HTR-8/SVneo (cell line): ENCODE measurements at regions not wholly inside any gene's neighbourhood (a gene's known extent, or its start where the extent isn't known, plus 50 kb on each side); places are given as distances from the start of the nearest gene placed in this dataset.

Source experiments
- DNase-seq: peaks from one replicate; pipeline ENCODE4 v3.0.0; 2011; ENCODE audit warnings: low spot score, mixed read lengths; ENCODE audit not compliant: insufficient read length
- FAIRE-seq: peaks from 2 replicates; lab custom pipeline; 2011; peaks lifted over from hg19 to GRCh38; lab: Jason Lieb, UNC

DNA sequence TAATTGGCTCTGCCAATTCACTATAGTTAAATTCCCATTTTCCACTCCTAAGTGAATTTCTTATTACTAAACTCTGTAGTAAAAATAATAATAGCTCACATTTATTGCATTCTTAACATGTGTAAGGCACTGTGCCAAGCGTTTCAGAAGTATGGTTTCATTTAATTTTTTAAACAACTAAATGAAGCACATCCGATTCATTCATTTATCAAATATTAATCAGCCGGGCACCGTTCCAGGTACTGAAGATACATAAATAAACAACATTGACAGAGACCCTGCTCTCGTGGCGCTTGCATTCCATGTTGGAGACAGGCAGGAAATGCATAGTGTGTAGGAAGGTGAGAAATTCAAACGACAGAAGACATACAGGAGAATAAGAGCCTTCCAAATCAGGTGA is 423.2 kb upstream of the JARID2 start:
- FAIRE-seq, result no peak

DNA sequence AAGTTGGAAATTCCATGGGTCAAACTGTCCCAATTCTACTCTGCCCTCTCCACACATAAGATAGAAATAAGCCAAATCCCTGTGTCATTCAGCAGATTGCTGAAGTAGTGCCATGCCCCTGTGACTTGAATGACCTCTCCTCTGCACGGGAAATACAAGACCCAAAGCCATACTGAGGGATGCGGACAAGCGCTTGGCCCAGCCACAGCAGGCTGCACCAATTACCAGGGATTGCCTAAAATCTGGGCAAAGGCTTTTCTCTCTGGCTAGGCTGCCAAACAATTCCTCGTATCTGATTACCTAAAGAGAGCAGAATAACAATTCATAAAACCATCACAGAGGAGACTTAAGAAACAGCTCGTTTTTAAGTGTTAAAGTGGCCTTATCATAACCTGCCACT is 421.8 kb upstream of the JARID2 start:
- no peak for FAIRE-seq

More for the DNA sequence above, 423.2 kb upstream of the JARID2 start:
- no peak for DNase-seq

DNA sequence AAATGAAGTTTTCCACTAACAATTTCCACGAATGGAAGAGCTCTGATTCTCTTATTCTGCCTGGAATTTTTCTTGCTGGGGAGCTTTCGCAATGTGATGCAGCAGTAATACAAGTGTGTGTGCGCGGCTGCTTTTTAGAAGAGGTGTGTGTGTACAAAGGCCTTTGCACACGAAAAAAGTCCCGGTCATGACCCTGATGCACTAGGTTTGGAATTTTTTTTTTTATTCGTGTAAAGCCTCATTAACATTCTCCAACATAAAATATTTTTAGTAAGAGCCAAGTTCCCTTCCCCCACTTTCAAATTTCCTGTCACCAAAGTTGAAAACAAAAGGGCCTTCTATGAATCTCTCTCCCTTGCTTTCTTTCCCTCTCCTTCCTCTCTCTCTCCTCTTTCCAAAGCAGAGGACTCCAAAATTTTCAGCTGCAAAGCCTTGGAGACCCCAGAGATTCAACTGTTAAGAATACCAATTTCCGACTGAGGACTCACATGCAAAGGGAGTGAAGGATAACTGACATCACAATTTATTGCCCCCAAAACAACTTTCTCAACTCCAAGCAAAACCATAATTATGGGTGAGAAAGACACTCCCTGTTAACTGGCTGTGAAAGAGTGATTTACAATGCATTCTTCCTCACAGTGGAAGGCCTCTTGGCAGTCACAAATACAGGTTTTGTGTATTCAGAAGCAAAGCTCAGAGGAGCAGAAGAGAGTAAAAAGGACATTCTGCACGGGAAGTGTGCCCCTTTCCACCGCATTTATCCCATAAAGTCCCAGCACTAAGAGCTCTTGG is 421.2 kb upstream of the JARID2 start:
- FAIRE-seq, result no peak
- no peak for DNase-seq

More for the DNA sequence above, 421.8 kb upstream of the JARID2 start:
- no peak for DNase-seq

DNA sequence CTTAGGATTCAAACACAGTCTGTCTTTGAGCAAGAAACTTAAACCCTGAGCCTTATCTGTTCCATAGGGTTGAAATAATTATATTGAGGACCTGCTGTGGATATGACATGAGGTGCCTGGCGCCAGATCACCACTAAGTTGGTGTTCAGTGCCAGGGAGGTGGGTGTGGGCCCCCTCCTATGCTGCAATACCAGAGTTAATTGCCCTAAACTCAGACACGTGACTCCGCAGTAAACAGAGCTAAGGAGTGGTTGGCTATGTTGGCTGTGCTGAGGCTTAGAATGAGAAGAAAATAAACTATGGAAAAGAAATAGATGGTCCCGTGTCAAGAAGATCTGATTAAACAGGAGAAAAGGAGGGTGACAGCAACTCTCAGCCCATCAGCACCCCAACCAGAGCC is 419.4 kb upstream of the JARID2 start:
- no peak for FAIRE-seq
- DNase-seq, result no peak

DNA sequence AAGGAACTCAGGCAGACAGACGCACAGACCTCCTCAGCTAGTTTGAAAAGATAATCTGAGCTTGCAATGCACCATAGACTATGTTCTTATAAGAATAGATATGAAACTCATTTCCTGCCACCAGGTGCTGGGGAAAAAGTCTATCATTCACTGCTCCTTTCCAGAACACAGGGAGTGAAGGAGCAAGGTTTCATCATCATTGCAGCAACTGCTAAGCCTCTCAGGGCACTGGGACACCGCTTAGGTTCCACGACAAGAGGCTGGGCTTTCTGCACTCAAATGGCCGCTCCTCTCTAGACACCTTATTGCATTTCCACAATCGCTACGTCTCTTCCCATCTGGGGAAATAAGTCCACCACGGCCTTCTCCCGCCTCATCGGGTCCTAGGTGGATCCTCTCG is 418.5 kb upstream of the JARID2 start:
- FAIRE-seq, result no peak

DNA sequence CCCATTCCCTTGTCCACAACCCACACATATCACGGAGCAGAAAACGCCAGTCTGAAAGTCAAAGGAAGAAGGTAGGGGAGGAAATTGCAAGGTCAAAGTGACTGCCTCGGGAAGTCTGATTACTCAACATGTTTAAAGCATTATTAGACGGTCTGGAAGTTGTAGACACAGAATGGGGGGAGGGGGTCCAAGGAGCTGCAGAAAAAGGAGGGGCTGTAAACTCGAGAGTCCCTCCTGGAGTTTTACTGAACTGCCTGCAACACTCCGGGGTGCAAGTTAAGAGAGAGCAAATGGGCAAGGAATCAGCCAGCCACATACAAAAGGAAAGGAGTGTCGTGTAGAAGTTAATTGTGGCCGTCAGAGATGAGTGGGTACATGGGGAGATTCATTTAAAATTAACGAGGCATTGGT is 417.7 kb upstream of the JARID2 start:
- DNase-seq (no peak), FAIRE-seq (no peak)

More for the DNA sequence above, 418.5 kb upstream of the JARID2 start:
- DNase-seq, result no peak

DNA sequence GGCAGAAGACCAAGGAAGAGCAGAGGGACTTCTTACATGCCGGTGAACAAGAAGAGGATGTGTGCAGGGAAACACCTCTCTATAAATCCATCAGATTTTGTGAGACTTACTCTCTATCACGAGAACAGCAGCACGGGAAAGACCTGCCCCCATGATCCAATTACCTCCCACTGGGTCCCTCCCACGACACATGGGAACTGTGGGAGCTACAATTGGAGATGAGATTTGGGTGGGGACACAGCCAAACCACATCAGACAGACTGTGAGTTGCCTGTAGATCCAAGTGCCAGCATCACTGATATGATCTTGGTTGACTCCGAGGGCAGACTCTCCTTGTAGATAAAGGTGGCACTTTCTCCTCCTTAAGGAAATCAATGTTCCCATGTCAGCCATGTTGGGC is 414.8 kb upstream of the JARID2 start:
- DNase-seq, result no peak
- no peak for FAIRE-seq

DNA sequence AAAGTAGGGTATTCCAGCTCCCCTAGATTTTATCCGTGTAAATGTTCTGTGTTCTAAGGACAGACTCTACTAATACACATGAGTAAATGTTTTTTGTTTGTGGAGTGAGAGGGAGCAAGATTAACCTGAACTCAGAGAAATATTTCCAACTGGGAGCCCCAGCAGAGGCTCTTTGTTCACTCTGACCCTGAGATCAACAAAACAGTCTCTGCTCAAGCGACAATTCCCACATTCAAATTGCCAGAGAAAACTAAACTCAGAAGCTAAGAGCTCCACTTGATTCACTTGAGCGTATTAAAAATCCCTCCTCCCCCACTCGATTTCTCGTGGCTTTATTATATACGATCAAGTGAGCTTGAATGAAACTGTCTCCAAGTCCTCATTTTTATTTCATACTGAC is 413.9 kb upstream of the JARID2 start:
- no peak for FAIRE-seq
- no peak for DNase-seq

DNA sequence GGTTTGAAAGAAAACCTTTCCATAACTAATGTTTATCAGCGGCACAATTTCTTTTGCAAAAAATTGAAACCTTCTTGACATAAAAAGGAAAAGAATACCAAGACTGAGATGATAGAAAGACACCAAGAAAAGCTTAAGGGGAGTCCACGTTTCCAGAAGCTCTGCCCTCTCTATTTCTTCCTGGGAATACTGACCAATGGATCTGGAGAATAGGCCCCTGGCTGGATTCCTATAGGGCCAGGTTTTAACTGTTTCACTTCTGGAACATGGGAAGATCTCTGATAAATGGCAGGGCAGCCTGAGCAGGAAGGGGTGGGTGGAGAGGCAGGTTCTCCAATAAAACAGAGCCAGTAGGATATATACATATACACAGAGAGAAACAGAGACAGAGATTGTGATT is 413.4 kb upstream of the JARID2 start:
- no peak for FAIRE-seq
- DNase-seq, result no peak

DNA sequence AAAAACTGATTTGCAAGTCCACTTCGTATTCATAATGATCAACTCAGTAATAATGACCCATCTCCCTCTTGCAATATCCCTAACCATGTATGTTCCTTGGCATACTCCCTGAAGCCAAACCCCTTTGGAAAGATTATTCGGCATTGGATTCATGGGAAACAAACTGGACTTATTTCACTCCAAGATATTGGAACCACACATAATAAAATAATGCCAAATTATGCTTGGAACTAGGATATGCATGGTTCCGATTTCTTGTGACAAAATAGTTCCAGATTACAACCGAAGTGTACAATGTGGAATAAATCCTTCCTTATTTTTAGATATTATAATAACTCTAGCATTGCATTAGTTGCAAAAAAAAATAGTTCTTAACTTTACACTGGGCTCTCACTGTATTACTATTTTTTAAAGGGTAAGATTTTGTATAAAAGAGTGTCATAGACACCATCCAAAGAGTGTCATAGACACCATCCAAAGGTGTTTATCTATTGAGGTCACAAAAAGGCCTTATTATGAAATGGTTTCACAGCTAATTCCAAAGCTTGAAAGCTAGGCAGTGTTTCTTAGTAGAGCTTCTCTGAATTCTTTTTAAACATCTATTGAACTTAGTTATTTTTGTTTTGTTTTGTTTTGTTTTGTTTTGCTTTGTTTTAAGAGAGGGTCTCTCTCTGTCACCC is 410.9 kb upstream of the JARID2 start:
- FAIRE-seq (no peak), DNase-seq (no peak)

DNA sequence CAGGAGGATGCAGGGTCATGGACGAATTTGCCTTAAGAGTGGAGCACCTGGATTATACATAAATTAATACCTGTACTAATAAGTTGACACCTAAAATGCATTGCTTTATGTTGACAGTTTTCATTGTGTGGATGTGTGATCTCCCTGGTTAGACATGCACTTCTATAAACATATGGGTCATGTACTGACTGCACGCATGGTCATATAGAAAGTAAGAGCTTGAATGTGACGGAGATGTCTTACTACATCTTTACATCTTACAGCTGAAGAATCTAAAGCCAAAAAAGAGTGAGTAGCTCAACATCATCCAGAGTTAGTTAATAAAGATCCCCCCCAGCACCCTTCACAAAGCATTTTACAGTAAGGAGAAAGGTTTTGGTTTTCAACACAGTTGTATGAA is 408.4 kb upstream of the JARID2 start:
- FAIRE-seq (no peak), DNase-seq (no peak)

DNA sequence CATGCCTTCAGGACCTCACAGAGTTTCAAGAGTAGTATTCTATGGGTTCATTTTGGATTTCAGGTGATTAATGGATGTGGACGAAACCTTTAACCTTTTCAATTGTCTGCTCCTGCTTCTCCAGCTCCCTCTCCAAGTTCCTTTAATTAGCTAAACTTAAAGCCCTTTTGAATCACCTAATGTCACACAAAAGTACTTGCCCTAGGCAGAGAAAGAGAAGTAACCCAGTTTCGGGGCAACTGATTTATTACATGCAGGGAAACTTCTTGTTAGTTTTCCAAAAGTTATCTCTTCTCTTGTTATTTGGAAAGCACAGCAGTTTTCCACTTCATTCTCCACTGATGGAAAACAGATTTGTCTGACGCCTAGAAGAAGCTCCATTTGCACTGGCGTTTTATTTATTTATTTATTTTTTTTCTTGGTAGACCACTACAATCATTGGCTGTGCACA is 407.7 kb upstream of the JARID2 start:
- DNase-seq, result no peak
- FAIRE-seq, result no peak

DNA sequence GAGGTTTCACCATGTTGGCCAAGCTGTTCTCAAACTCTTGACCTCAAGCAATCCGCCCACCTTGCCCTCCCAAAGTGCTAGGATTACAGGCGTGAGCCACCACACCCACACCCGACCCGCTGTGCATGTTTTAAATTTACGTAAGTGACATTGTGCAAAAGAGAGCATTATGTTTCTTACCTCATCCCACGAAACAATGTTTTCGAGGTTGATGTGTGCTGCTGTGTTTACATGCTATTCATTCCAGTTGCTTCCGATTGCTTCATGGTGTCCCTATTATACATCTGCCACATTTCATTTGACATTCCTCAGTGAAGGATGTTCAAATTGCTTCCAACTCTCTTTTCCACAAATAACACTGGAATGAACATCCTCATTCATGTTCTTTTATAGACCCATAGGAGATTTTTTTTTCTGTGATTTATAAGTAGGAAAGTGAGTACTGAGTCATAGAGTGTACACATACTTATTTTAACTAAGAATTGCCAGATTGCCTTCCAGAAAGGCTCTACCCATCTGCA is 403.9 kb upstream of the JARID2 start:
- FAIRE-seq (peak; percentile 89), DNase-seq (peak; percentile 68)

DNA sequence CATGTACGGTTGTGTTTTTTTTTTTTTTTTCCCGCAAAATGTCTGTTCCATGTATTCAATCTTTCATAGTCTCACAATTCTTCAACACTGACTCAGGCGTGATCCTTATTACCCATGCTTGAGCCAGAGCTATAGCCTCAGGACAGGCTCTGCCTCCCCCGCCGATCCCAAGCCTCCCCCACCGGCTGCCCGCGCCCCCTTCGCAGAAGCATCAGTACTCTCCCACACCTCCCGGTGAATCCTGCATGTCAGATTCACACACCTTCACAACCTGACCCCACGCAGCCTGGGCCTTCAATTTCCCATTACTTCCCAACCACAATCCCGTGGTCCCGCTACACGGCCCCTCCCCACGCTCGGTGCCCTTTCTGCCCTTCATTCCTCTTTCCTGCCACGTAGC is 401.5 kb upstream of the JARID2 start:
- DNase-seq (no peak), FAIRE-seq (no peak)

DNA sequence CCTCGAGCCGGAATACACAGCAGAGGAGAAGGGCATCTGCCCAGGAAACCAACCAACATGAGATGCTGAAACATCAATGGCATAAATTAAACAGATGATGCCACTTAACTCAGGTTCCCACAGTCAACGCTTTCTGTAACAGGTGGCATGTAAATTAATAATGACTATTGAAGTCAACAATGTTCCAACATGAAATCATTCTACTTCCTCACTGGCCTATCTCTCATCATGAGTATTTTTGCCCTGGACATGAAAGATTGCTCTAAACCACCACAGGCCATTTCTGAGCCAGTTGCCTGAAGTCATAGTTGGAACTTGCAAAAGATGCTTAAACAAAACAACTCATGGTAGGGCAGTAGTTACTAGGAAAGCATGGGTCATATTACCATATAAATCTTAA is 397.9 kb upstream of the JARID2 start:
- FAIRE-seq (peak; percentile 33), DNase-seq (no peak)

DNA sequence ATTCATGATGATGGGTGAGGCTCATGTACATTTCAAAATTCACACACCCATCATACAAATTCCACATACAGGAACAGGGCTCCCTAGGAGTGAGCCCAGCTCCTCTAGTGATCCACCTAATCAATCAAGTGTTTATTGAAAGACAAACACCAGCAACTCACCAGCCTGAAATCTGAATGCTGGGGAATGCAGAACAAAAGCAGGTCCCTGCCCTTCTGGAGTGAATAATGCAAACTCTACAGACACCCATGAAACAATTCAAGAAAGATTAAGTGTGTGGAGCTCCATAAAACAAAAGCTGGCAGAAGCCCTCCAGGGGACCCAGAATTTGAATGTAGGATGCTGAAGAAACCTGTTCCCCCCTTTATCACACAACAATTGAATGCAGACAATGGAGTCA is 396.7 kb upstream of the JARID2 start:
- DNase-seq (no peak), FAIRE-seq (no peak)

DNA sequence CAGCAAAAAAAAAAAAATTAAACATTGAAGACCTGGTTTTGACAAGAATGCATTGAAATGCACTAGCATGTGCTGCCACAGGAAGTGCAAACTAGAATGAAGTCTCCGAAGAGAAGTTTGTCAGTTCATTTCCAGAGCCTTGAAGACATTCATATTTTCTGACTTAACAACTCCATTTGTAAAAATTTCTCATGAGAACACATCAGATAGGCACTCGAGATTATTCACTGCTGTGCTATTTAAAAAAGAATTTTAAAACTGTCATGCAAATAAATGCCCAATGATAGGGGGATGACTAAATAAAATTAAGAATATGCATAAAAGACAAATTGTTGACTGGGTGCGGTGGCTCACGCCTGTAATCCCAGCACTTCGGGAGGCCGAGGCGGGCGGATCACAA is 394.6 kb upstream of the JARID2 start:
- no peak for FAIRE-seq
- no peak for DNase-seq

DNA sequence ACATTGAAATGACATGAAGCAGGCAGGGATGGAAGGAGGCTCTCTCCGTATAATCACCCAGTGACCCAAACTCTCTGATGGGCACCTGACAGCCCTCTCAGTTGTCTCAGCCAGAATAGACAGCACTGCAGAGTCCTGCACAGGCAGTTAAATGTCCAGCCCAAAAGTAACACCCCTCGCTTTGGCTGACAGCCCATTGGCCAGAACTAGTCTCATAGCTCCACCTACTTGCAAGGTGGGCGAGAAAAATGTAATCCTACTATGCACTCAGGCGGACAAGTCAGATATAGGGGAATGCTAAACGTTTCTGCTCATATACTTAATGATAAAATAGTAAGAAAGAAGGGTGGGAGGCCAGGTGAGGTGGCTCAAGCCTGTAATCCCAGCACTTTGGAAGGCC is 393.5 kb upstream of the JARID2 start:
- no peak for DNase-seq
- no peak for FAIRE-seq

DNA sequence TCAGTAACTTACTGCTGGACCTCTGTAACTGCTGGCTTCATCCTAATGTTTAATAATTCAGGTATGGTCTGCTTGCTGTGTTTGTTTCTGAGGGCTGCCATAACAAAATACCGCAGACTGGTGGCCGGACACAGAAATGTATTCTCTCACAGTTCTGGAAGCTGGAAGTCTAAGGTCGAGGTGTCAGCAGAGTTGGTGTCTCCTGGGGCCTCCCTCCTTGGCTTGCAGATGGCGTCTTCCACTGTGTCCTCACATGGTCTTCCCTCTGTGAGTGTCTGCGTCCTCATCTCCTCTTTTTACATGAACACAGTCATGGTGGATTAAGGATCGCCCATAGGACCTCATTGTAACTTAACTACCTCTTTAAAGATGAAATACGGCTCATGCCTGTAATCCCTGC is 389.7 kb upstream of the JARID2 start:
- FAIRE-seq, result no peak

DNA sequence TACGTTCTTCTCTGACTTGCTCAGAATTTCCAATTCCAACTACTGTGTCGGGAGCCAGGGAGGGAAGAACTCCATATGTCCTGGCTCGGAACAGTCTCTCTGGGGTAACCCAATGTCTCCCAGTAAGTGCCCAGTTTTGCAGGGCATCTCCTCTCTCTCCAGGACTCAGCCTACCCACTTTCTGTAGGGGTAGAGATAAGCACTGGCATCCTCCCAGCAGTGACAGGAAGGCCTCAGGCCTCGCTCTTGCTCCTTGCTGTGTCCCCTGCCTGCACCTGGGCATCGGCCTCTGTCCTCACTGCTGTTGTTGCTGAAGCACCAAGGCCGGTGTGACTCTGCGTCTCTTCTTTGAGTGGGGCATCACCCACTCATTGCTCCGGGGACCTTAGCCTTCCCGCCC is 388.9 kb upstream of the JARID2 start:
- FAIRE-seq, result no peak

More for the DNA sequence above, 389.7 kb upstream of the JARID2 start:
- DNase-seq, result no peak

DNA sequence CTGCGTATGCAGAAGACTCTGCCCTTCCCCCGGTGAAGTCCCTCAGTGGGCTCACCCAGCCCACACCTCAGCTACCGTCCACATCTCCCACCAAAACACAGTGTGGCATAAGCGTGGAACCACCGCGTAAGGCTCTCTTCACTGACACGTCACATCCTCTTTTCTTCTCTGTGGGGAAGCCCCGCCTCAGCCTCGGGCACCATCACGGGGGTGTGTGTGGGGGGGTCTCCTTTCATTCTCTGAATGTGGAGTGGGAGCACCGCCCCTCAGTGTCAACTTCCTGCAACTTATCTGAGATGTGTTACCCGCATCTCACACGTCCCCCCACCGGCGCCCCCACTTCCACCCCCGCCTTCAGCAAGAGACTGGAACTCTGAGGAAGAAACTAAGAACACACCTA is 388.4 kb upstream of the JARID2 start:
- no peak for FAIRE-seq
- no peak for DNase-seq

More for the DNA sequence above, 388.9 kb upstream of the JARID2 start:
- DNase-seq, result no peak
